Stimulated activated CD4-positive, alpha-beta T cell treated with anti-CD3 and anti-CD28 coated beads, Interleukin-1b, Interleukin-23, amount 100 ng/mL, for 24 hours (primary cell): ENCODE measurements at regions not wholly inside any gene's neighbourhood (a gene's known extent, or its start where the extent isn't known, plus 50 kb on each side); places are given as distances from the start of the nearest gene placed in this dataset.

ENCODE experiments used
- DNase-seq, 4 experiments: peaks; one replicate each; pipeline ENCODE4 v3.0.0-alpha.2; 2020; ENCODE audit warnings: low read depth in 4 of 4, low spot score in 1 of 4

DNA sequence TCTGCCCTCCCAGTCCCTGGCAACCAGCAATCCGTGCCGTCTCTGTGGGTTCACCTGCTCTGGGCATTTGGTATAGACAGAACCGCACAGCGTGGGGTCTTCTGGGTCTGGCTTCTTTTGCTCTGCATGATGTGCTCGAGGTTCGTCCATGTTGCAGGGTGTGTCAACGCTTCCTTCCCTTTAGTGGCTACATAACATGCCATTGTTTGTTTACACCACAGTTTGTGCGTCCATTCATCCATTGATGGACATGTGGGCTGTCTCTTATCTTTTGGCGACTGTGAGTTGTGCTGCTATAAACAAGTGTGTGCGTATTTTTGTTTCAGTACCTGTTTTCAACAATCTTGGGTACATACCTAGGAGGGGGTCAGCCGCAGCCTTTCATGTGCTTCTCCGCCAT is 149.5 kb upstream of the RPS6KA2 start:
- no peak for DNase-seq

DNA sequence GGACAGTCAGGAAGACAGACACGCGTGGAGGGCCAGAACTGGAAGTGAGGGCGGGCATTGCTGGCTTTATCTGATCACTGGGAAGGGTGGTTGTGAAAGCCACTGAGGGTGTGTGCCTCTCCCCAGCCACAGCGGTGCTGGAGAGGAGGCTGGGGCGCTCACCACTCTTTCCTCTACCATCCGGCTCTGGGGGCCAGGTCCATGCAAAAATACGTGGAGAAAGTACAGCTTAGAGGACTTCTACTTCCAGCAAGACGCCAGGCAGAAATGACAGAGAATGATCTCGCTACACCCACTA is 148.8 kb upstream of the RPS6KA2 start:
- DNase-seq, result no peak

DNA sequence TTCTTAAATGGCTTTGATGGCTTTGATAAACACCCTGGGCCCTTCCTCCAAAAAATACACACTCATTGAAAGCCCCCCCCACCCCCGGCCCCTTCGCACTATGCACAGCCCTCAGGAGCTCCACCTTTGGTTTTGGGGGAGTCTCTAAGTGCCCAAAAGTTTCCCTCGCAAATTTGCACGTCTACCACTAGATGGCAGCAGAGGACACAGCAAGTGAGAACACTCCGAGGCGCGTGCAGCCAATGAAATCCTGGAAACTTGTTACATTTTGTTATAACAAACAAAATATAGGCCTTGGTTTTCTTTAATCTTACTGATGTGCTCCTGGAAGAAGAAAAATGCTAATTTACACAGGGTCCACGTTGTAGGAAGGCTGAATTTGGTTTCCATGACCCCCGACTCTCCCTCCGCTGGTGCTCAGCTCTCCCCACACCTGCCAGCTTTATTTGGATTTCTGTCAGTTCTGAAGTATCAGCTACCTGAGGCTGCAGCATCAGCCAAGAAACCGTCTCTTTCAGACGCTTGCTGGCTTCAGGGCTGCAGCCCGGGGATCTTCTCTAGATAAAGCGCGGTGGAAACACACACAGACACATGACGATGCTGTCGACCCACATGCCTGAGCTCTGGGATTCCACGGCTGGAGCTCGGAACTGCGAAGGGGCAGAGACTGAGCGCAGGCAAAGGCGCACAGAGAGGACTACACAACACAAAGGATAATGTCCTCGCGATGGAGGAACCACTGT is 148.3 kb upstream of the RPS6KA2 start:
- DNase-seq, result peak; percentile 28 to 50 (median 30)

DNA sequence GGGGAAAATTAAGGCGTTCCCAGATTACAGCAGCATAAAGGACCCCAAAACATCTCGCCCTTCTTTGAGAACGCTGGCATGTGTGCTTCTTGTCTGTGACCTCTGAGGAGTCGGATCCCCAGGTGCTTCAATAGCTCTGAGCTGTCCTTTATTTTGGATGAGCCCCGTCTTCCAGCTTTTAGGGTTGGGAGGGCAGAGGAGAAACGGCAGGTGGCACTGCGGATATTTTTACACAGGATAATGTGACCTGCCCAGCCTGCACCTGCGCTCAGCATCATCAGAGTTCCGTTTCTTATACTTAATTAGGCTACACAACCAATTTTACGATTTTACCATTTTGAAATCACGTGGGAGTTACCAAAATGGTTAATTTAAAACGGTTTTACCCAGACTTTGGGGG is 147.7 kb upstream of the RPS6KA2 start:
- DNase-seq, result no peak

DNA sequence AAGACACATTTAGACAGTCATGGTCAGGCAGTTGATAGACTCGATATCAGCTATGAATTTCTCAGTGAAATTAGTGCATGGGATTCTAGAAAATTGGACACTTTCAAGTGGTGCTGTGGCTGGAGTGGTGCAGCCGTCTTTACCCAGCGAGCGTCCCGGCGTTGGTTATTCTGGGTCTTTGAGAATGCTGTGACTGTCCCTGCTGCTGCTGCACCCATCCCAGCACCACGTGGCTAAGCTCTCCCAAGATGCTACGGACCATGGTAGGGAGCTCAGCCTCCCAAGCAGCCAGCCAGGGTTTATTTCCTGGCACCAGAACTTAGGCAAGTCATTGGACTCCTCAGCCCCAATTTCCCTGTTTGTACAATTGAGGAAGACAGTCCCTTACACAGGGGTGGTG is 147.2 kb upstream of the RPS6KA2 start:
- no peak for DNase-seq

DNA sequence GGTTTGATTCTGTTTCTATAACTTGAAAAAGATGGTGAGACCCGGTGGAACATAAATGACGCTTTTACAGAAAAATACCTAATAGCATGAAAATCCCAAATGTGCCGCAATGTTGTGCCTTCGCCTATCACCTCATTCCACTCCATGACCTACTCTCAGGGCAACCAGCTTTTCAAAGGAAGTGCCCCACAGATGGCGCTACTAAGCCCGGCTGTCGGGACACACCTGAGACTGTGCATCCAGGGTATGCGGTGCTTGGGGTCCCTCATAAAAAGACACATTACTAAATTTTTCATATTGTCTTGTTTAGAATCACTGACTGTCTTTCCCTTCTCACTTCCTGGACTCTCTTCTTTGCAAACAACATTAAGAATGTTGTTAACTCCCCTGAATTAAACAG is 145.5 kb upstream of the RPS6KA2 start:
- no peak for DNase-seq

DNA sequence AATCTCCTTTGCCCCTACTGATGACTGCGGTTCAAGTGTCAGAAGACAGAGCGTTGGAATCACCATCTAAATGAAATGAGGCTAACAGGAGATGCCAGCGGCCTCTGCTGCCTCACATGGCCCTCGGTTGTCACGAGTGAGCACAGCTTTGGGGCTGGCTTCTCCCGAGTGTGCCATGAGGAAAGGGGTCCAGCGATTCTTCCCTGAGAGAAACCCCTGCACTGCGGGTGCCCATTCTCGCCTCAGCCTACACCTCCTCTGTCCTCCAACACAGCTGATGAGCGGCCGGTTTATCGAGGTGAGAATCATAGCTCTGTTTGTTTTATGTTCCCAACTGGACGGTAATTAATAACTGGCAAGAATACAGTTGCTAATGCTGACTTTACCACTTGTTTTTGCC is 144.7 kb upstream of the RPS6KA2 start:
- DNase-seq, result no peak

DNA sequence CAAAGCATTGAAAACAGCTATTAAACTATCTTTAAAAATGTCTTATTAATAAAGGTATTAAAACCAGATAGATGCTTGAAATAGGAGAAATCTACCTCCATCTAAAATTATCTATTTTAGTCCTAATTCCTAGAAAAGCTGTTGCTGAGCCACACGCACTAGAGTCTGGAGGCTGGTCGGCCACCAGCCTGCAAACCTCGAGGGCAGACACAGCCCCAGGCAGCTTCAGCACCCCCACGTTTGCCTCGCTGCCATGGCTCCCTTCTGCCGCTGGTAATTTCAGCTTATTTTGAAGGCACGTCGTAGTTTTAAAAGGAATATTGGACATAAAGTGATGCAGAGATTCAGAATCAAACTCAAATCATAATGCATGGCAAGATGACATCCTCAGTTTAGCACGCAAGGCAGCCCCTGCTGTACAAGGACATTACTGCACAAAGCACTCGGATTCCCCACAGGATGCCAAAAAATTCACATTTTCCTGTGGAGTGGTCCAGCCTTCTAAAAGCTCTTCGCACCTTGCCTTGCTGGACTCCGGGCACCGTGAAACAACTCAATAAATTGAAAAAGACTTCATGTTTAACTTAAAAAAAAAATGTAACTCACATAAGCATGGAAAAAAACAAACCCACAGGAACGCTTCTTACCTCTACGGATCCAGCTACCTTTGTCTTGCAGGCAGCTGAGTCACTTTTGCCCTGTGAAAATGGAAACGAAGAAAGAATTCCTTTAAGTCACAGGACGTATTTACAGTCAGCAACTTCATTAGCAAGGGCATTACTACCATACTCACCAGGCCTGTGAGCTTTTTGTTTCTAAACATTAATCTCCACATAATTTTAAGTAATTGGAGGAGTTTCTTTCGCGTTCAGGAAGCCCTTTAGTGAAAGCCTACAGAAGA is 143.4 kb upstream of the RPS6KA2 start:
- DNase-seq, result no peak

DNA sequence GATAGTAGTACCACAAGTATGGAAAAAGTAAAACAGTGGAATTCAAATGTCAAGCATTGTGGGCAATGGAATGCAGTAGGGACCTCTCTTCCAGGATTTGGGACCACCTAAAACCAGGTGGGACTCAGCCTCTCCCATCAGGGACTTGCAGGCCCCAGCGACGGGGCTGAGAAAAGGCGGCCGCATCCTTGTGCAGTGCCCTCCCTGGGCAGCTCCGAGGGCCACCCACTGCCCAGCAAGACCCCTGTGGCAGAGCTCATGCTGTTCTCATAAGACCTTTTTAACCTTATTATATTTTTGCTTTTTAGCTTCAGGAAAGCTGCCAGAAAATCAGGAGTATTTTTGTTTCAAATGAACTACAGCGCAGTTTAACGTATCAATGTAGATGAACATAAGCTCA is 142.6 kb upstream of the RPS6KA2 start:
- no peak for DNase-seq

DNA sequence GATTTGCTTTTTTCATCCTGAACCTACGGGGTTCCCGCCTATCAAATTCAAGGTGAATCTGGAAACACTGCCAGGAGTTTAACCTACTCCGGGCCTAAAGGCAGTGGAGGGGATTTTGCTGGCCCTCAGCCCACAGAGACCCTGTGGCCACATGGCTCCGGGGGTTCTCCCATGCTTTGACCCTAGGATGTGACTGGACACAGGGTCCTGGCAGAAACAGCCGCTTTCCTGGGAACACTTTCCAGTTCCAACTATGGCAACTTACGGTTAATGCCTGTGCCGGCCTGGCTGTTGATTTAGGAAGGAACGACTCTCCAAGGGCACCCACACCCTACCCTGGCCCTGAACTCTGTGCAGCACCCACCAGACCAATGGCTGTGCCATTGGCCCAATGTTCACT is 141.7 kb upstream of the RPS6KA2 start:
- DNase-seq, result no peak

DNA sequence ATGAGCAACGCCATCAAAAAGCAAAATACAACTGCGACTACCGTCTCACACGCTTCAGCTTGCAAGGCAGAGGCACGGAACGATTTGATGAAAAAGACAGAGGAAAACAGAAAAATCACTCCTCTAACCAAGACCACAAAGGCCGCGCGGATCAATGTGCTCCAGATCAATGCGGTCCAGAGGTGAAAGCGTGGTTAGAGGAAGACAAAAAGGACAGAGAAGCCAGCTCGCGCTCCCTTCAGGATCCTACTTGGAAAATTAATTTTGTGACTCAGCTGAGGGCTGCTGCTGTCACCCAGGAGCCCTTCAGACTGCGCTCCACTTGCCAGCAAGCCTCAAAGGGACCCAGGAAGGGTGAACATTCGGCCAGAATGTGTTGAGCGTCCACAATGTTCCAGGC is 140.2 kb upstream of the RPS6KA2 start:
- DNase-seq, result no peak

DNA sequence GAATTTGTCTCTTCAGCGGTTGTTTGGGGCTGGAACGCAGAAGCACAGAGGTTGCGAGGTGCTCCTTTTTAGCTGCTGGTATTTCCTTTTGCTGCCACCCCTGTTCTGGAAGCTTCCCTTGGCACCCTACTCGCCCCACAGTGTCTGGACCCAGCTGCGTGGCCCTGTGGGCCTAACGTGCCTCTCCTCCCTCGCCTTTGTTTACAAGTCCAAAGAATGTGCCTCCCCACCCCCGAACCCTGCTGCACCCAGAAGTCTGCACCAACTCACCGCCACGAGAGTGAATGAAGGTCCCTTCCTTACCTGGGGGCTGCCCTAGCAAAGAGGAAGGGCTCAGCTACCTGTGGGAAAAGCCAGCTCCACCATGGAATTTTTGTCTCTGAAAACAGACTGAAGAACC is 139.7 kb upstream of the RPS6KA2 start:
- DNase-seq, result no peak

DNA sequence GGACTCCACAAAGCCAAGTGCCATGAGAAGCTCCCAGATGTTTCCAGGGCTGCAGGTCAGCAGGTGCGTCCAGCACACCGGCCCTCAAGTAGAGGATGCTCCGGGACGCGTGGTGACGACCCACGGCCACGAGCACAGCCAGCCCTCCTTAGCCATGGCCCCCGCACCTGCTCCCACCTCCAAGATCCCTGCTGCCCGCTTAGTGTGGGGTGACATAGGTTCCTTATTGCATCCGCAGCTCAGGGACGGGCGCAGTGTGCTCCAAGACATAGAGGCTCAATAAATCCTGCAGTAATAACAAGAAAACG is 138.1 kb upstream of the RPS6KA2 start:
- DNase-seq, result no peak

DNA sequence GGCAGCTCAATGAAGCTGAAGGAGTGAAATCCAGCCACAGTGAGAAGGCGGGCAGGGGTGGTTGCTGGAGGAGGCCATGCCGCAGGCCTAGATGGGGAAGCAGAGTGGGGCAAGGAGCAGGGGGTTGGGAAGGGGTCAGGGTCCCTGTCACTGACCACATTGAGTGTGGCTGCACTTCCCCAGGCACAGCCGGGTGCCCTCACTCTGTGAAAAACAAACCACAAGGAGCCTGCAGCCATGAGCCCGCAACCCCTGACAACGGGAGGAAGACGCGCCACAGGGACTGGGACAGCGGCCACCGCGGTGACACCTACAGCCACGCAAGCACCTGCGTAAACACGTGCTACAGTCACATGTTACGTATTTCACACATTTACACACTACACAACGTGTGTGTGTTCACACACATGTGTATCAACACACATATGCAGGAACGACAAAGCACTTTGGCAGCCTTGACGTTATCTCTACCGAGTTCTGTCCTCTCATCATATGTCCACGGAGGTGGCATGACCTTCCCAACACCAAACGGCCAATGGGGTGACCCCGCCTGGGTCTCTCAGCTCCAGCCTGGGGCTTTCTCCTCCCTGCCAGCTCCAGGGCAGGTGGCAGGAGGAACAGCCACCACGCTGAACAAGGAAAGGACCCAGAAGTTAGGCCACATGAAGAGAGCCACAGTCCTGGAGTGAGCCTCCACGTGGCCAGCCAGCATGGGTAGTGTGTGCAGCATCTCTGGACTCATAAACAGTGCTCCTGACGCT is 137.6 kb upstream of the RPS6KA2 start:
- no peak for DNase-seq

DNA sequence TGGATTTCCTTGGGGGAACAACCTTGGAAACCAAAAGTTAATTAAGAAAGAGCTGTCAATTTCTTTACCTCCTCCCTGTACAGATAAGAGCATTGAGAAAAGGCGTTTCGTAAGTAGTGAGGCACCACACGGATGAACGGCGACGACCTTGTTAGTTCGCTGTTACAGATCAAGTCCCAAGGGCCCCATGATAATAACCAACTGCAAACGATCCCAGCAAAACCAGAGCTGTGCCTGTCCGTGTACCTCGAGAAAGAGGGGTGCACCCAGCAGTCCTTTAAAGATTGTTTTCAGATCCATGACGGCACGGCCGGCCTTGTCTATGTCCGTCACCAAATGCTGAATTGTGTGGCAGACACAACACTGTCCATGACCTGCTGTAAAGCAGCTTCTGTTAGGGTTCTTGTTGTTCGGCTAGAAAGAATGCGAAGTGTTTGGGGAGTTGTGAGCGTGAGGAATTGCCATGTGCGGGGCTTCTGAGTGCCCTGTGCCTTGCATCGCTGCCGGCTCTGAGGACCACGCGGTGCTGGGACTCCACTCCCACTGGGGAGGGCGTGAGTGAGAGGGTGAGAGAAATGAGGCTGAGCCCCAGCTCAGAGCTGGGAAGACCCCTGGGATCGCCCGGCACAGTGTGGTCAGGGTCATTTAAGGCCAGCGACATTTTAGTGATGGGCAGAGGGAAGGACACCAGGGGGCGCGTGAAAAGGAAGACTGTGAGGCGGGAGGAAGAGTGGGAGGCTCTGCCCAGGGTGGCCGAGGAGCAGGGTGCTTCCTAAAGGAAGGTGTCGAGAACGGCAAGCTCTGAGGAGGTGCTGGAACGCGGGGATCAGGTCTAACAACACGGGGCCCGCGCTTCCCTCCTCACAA is 136.8 kb upstream of the RPS6KA2 start:
- no peak for DNase-seq

DNA sequence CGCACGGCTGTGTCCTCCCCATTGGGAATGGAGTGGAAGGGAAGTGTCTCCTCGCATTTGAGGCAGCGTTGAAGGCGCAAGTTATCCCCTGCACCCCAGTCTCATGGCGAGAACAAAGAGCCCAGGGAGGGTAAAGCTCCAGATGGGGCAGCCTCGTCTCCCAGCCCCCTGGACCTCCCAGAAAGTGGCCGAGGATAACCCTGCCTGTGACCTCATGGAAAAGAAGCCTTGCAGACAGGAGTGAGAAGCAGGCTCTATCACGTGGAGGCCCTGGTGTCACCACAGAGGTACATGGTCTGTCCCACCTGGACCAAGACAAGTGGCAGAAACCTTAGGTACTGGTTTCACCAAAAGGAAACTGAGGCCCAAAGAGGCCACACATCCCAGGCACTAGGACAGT is 134.8 kb upstream of the RPS6KA2 start:
- no peak for DNase-seq

DNA sequence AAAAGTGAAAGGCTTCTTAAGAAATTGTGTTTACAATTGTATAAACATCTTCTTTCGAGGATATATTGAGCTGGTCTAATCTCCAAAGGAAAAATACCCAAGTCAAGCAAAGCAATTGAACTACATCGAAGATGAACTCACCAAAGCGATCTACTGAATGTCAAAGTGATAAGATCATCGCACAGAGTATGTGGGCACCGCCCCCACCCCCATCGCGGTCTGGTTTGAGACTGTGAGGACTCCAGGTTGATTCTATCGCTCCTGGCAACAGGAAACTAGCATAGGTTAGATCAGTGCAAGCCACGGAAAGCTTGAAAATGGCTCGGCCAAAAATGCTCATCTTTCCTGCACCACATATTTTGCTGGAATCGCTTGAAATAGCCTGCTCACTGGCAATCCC is 133.2 kb upstream of the RPS6KA2 start:
- DNase-seq, result peak in 2 of 4 experiments; percentile 12 to 60

DNA sequence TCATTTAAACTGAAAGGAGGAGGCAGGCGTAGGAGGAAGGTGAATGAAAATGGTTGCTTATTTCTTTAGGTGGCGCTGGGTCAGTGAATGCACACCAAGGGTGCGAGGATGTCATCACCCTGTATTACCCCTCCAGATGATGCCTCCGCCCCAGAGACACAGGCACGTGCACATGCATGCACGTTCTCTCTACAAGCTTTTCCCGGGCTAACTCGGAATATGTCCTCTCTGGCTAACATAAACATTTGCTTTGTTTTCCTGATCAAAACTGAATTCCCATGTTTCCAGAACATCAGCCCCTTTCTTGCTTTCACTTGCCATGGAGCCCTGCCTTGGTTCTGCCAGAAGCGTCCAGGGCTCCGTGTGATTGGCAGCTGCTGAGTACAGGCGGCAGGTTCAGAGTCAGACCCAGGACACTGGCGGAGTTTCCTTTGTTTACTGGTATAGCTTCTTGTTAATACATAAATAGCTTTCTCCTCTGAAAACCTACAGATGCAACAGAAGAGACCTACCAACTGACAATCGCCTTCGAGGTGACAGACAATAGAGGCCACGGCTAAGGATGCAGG is 131.2 kb upstream of the RPS6KA2 start:
- no peak for DNase-seq

DNA sequence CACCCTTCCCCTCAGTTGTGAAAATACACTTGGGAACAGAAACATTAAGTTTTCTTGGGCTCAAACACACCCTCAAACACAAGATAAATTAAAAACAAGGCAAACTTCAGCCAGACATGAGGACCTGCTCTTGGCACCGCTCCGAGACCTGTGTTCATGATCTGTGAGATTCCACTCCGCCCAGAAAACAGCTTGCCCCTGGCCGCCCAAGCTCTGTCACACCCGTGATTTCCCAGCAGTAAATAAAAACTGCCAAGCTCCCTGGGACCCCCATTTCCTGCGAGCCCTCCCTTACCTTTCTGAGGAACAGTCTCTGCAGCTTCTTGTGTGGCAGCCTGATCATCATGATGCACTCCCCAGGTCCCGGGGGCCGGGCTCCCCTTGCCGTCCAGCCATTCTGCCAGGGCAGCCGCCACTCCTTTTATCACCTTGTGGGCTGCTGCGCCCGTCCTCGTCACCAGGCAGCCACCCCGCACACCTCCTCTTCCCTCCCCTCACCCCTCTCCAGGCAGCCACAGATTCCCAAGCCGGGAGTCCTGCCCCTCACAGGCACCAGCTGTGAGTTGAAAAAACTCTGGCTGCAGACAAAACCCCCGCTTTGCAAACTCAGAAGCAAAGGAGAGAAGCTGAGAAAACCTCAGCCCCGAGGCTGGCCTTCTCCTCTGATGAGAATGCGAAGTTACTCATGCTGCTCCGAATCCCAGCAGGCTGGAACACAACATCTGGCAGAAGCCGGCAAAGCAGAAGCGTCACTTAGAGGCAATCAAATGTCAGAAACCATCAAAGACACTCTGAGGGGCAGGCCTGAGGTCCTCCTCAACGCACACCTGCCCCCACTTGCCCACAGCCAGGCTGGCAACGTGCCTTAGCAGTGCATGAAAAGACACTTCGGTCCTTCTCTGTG is 130.4 kb upstream of the RPS6KA2 start:
- no peak for DNase-seq
